GM19238 (cell line): ENCODE measurements at regions not wholly inside any gene's neighbourhood (a gene's known extent, or its start where the extent isn't known, plus 50 kb on each side); places are given as distances from the start of the nearest gene placed in this dataset.

Source experiments
- DNase-seq: peaks from one replicate; pipeline ENCODE4 v3.0.0; 2011; ENCODE audit warnings: low spot score; ENCODE audit not compliant: insufficient read length

DNA sequence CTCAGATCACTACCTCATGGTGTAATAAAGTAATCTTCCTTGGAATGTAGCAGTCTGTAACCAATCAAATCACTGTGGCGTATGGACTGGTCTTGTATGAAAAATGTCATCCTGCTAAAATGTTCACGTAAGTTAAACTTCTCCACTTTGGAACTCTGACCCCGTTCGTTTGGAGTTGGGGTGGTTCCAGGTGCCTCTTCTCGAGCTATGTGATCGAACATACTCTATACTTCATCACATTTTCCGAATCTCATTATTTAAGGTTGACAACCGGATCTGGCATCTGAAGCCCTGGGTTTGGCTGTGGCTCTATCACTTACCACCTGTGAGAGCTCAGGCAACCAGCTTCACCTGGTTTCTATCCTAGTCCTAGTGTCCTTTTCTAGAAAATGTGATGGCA is 148.0 kb upstream of the MYCN start:
- DNase-seq: no peak

DNA sequence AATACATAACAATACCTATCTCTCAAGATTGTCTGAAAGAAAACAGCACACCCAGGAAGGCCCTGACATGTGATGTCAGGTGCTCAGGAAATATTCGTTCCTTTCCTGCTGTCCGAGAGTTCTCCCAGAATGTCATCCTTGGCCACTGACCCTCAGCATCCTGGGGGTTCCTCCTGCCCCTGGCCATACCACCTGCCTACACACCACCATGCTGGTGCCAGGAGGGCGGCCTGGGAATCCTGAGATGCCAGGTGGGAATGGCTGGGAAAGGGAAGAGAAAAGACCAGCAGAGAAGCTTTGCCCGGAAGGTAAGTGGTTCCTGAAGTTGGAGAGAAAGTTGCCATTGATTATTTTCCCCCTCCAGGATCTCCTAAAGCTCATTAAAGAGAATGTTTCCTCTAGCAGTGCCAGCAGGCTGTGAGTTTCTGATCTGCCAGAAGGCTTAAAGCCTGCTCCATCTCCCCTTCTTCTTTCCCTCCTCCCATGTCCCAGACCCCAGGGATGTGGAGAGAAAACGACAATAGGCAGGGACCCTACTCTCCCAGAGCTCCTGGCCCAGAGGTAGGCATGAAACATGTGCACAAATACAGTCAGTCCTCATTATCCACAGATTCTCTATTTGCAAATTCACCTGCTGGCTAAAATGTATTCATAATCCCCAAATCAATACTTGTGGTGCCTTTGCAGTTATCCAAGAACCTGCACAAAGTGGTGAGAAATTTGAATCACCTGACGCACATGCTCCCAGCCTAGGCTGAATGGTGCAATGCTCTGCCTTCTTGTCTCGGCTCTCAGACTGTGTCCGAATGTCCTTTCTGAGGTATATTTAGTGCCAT is 147.1 kb upstream of the MYCN start:
- no peak for DNase-seq

DNA sequence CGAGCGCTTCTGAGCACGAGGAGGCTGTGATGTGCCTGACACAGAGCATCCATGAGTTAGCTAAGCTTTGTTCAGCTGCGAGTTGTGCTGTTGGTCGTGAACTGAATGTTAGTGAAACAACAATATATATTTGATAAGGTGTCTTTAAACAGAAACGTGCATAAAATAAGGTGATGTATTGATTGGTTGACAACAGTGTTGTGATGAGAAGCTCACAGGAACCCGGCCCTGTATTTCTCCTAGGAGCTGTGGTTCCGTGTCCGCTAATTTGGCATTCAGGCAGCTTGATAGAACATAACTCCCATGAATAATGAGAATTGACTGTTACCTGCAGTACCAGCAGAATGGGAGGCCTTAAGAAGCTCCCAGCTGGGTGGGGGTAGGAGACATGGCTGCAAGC is 146.4 kb upstream of the MYCN start:
- no peak for DNase-seq

DNA sequence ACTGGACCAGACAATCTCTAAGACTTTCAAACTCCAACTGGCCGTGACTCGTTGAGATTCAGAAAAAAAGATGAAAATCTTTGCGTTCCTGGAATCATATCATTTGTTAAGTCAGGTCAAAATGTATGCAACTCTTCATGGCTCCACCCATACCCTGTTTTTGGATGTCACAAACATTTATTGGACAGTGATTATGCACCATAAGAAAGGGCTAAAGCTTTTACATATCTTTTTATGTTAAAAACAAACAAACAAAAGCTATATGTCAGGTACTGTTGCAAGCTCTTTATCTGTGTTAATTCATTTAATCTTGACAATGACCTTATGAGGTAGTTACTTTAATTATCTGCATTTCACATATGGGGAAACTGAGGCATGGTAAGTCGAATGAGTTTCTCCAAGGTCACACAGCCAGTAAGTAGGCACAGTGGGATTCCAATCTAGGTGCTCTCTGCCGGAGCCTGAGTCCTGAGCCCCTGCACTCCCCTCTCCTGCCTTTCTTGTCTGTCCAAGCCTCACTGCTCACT is 145.7 kb upstream of the MYCN start:
- DNase-seq: no peak

DNA sequence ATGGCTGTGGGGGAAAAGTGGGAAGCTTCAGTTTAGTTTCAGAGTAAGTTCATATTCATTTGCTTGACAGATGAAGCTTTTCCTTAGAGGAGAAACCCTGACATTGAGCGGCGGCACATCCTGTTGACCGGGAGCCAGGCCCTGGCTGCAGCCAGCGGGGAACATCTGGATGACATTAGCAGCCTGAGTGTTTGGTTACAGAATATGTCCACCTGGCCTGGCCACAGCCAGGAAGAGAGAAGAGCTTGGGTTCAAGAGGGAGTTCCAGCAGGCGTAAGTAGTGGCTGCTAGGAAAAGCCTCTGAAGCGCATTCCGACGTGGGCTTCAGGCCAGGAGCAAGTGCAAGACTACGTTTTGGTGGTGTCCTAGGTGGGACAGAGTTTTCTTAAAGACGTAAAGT is 144.9 kb upstream of the MYCN start:
- no peak for DNase-seq

DNA sequence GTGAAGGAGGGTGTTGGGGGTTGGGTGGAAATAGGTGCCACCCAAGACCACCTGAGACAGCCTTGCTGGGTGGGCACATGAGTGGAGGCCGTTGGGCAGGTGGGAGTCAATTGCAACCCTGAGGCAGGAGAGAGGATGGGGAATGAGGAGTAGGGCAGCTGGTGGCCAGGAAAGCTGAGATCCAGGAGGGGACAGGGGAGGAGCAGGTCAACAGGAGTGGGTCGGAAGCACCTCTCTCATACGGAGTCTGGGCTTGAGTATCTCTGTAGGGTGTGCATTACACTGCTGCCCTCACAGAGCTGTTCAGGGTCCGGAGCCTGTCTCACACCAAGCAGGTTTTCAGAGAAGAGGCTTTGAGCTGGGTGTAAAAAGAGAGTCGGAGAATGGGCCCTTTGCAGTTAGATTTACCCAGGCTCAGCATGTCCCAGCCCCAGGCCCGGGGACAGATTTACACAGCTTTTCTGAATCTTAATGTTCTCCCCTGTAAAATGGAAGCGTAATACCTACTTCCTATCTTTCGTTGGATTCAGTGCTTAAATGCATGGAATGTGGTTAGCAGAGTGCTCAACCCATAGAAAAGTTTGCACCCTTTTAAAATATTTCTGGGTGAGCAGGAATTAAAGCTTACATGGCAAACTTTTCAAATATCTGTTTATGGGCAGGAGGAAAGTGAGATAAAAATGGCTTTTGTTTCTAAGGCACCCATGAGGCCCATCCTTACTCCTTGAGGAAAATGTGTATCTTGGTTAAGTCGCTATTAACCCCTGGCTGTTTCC is 144.0 kb upstream of the MYCN start:
- no peak for DNase-seq

DNA sequence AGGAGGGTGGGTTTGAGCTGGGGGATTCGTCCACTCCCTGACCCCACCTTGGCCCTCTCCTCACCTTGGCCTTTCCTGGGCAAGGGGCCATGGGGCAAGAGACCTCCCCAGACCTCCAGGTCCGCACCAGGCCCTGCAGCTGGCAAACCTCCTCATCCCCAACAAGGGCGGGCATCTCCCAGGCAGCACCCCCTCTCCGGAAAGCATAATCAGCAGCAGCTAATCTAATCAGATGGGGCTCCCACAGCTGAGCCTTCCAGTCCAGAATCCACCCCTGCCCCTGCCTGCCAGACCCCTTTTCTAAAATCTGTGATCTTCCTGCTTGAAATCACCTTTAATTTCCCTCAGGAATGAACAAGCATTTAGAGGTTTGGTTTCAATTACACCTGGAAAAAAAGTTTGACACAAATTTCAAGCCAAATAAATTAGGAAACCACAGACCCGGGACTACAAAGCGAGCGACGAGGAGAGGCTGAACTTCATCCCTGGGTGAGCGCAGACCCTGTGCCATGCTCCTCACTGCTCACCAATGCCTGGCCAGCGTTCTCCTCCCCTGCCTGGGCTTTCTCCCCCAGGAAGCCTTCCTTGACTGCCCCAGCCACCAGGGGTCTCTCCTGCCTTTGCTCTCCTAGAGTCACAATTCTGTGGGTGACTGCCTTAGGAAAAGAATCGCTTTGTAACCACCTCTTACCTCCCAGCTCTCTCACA is 143.0 kb upstream of the MYCN start:
- no peak for DNase-seq

DNA sequence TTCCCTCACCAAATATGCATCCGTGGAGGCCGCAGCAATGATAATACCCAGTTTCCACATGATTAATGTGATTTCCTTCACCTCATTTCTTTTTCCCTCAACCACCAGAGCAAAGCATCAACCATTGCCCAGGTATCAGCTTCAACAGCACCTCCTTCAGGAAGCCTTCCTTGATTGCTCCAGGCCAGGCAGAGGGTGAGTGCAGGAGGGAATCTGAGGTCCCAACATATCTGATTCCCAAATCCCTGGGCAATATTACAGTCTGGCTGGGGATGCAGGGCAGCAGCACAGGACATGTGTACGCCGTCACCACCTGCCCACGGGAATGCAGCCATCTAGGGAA is 142.4 kb upstream of the MYCN start:
- no peak for DNase-seq

DNA sequence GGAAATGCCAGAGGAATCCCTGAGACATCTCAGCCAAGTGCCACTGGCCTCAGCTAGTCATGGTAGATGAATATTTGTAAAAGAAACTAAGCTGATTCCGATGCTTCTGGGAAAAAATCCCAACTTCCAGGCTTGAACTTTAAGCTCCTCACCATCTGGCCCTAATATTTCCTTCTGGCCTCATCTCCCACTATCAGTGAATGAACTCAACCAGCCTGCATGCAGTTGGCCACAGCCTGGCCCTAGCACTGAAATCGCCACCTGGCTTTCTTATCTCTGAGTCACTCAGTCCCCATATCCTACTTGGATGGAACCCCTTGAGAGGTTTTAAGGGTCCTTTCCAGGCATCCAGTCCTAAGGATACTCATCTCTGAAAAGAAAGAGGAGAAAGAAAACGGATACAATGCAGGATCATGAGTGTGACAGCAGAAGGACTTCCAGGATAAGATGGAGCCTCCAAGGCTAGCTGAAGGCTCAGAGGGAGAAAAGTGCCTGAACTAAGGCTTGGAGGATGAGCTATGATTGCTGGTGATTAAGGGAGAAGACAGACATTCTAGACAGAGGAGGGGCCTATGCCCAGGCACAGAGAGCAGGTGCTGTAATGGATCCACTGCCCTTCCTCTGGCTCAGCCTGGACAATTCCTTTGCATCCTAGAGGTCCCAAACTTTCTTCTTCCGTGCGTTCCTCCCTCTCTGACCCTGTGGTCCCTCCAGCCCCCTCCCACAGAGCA is 141.5 kb upstream of the MYCN start:
- no peak for DNase-seq

DNA sequence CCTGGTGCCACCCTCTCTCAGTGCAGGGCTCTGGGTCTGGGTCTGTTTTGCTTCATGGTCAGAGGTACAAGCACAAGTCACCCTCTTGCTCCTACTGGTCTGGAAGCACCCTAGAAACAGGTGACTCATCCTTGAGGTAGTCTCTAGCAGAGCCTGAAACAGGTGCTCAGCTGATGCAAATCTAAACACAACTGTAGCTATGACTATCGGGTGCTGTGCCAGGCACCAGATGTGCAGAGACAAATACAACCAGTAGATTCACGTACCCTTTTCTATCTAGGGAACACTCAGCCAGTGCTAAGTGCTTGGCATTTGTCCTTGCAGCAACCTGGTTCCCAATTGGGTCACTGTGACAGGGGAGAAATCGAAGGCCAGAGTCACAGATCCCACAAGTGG is 140.9 kb upstream of the MYCN start:
- DNase-seq: no peak

DNA sequence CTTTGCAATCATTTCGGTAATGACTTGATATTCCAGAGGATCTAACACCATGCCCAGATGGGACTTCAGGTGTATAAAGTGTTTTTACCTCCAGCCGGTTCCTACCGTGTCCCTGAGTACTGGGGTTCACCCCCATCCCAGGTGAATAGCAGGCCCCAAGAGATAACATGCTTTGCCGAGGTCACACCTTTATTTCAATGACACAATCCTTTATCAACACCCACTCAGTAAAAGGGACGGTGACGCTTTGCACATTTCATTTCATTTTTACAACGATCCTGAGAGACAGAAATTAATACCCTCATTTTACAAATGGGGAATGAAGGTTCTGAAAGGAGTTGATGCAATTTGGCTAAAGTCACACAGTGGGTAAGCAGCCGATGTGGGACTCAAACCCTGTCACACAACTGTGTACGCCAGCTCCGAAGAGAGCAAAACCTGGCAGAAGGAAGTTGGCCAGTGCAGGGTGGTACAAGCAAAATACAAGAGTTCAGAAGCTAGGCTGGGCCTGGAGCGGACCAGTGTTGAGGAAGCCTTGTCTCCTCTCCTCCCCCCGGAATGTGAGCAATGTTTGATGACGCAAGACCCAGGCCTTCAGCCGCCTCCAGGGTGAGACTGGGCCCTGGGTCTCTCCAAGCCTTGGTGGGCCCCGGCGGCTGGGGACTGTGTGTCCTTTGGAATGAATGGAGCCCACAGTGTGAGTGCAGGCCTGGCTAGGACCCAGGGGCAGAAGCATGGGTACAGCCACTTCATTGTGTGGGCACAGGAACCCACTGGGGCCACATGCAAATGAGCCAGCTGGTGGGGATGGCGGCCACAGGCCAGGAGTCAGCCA is 139.6 kb upstream of the MYCN start:
- DNase-seq: no peak

DNA sequence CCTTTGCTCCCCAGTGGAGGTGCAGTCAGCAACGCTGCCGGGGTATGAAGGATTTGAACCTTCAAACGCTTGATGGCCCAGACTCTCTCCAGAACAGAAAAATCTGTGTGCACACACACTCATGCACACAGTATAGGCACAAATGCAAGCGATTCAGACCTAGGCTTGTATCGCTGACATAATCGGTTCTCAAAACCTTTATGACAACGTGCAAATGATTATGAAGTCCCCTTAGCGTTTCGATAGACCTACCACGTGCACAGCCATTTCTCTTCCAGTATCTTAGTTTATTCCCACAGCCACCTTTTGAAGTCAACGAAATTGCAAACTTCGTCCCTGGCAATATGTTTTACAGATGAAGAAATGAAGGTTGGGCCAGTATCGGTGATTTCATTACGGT is 138.9 kb upstream of the MYCN start:
- no peak for DNase-seq

DNA sequence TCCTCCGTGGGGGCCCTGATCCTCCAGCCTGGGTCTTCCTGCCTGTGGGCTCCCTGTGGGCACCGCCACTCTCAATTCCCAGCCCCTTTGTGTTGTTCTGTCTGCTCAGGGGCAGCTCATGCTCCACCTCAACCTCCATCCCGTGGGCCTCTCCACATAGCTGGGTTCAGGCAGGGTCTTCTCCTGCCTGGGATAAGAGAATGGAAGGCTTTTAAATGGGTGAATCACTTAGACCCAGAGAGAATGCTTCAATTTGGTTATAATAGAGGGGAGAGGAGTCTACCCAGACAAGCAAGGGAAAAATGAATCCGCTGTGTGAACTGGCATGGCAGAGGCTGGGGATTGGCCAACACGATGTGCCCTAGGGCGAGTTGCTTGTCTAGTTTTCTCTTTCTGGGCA is 138.4 kb upstream of the MYCN start:
- DNase-seq: no peak

DNA sequence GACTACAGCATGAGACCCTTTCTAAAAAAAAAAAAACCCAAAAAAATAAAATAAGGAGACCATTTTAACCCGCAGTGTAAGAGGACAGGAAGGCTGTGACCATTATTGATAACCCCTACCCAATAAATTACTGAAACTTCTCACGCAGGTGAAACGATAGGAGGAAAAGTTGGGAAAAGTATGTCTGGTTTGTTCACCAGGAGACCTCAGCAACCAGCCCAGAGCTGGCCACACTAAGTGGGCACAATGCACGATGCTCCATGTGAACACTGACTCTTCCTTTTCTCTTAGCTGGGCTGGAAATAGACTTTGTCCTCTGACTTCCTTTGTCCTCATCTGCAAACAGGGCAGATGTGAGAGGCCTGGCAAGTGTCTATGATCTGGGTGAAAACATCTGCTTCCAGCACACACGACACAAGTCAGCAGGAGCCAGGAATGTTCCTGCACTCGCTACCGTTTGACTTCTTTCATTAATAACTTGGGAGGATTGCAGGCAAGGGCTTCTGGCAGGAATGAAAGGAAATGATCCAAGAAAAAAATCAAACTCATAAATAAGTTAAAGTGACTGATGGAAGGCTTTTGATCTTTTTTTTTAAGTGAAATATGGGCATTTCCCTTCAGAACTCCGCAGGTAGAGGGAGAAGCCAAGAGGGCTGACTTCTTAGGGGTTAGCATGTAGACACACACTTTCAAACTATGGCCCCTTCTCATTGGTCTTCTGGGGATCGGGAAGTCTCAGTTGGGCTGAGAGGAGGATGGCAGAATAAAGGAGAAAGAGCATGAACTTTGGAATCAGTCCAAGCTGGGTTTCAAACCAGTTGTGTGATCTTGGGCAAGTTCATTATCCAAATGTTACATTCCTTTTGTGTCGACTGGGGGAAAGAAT is 137.4 kb upstream of the MYCN start:
- no peak for DNase-seq

DNA sequence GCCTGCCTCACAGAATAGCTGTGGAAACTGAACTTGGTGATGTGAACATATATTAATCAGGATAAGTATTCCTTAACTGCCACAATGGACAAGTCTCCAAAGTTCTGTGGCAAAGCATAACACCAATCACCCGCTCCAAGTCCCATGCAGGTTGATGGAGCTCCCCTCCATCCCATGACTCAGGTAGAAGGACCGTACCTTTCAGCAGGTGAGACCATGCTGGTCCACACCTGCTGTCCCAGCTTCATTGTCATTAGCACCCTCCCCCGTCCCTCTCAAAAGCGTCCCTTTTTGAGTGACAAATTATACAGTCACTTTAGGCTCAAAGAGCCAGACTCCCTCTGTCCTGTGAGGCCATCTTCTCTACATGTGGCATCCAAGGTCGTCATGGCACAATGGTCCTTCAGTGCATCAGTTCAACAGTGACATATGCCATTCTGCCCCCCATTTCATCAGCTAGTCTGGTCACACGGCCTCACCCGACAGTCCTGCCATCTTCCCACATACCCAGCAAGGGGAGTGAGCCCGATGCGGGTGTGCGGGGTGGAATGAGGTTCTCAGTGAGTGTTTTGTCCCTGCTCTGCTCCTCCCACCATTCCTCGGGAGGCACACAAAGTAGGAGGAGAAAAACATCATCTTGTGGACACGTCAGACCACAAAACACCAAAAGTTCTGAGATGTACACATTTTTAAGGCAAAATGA is 136.7 kb upstream of the MYCN start:
- DNase-seq: no peak

DNA sequence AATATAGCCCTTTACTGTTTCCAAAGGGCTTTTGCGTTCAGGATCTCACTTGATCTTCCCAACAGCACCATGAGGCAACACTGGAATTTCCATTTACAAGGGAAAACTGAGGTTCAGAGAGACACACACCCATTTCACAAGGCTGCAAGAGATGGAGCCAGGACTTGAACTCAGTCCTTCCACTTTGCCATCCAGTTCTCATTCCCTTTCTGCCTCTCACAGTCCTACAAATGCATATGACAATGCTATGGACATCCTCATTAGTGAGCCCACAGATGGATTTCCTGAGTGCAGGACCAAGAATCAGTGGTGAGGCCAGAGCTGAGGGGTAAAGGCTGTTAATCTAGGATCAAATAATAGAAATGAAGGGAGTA is 136.1 kb upstream of the MYCN start:
- no peak for DNase-seq

DNA sequence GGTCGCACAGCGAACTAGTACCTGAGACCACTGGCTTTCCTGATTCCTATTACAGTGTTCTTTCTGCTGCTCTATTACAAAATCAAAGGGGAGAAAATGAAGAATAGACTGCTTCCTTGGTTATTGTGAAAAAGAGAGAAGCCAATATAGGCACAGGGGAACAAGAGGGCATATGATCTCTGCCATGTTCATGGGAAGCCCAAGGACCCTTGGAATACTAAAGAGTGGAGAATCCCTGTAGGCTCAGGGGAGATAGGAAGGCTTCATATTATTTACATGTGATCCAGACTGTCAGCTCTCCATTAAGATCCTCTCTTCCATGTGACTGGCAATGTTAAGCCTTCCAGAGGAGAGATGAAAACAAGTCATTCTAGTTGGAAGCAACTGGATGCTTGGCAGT is 135.7 kb upstream of the MYCN start:
- no peak for DNase-seq

DNA sequence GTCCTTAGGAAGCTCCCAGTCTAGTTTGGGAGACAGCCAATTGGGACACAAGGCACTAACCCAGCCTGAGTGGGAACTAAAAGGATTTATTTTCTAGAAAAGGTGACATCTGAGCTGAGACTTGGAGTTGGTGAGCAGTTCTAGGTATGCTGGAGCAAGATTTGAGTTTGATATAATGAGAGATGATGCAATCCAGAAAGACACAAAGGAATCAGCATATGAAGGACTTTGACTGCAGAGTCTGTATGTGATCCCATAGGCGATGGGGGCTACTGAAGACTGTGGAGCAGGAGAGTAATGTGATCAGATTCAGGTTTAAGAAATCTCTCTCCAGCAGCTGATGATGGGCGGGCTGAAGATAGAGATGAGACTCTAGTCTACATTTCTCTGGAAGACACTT is 135.1 kb upstream of the MYCN start:
- no peak for DNase-seq

DNA sequence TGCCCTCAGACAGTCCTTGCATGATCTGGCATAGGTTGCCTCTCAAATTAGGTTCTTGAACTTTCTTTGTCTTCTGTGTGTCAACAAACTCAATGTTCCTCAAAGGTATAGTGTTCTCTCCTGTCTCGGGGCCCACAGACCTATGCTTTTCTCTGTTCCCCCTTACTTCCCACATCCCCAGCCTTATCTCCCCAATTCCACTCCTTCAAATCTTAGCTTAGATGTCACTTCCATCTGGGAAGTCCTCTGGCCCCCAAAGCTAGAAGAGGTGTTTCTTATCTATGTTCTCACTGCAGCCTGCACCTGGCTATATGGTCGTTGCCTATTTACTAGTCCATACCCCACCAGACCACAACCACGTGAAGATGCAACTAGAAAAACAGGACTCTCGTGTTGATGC is 134.6 kb upstream of the MYCN start:
- DNase-seq: no peak
